Stimulated activated CD8-positive, alpha-beta memory T cell treated with anti-CD3 and anti-CD28 coated beads, Interleukin-2, amount 100 ng/mL, for 1 hour (primary cell): ENCODE measurements at regions not wholly inside any gene's neighbourhood (a gene's known extent, or its start where the extent isn't known, plus 50 kb on each side); places are given as distances from the start of the nearest gene placed in this dataset.

Source experiments
- DNase-seq, 2 donors: peaks; one replicate each; pipeline ENCODE4 v3.0.0-alpha.2; 2020; ENCODE audit warnings: low read depth in 2 of 2

- no peak for DNase-seq
These were observed 97.1 kb upstream of the NRXN3 start for GRCh38 chr14:78073028-78073427.

- no peak for DNase-seq
These were observed 95.6 kb upstream of the NRXN3 start for GRCh38 chr14:78074561-78074960.

GRCh38 chr14:78075033-78075432 is 95.1 kb upstream of the NRXN3 start:
- DNase-seq: no peak

- DNase-seq: no peak
These were observed 94.5 kb upstream of the NRXN3 start for GRCh38 chr14:78075555-78076277.

GRCh38 chr14:78081245-78081644 is 88.9 kb upstream of the NRXN3 start:
- no peak for DNase-seq

- no peak for DNase-seq
These were observed 86.3 kb upstream of the NRXN3 start for GRCh38 chr14:78083837-78084236.

GRCh38 chr14:78086342-78086741 is 83.8 kb upstream of the NRXN3 start:
- no peak for DNase-seq

- no peak for DNase-seq
These were observed 81.3 kb upstream of the NRXN3 start for GRCh38 chr14:78088916-78089315.

- no peak for DNase-seq
These were observed 79.3 kb upstream of the NRXN3 start for GRCh38 chr14:78090864-78091263.

GRCh38 chr14:78091361-78091760 is 78.8 kb upstream of the NRXN3 start:
- DNase-seq: no peak

- DNase-seq: no peak
These were observed 78.1 kb upstream of the NRXN3 start for GRCh38 chr14:78092040-78092439.

- DNase-seq: no peak
These were observed 66.9 kb upstream of the NRXN3 start for GRCh38 chr14:78103271-78103670.

GRCh38 chr14:78104160-78104559 is 66.0 kb upstream of the NRXN3 start:
- no peak for DNase-seq

- no peak for DNase-seq
These were observed 65.5 kb upstream of the NRXN3 start for GRCh38 chr14:78104655-78105054.

- no peak for DNase-seq
These were observed 63.8 kb upstream of the NRXN3 start for GRCh38 chr14:78106381-78106780.

- DNase-seq: no peak
These were observed 63.0 kb upstream of the NRXN3 start for GRCh38 chr14:78107166-78107565.

GRCh38 chr14:78119440-78119839 is 50.7 kb upstream of the NRXN3 start:
- DNase-seq: no peak
